T-helper 2 cell (primary cell): ENCODE measurements at regions not wholly inside any gene's neighbourhood (a gene's known extent, or its start where the extent isn't known, plus 50 kb on each side); places are given as distances from the start of the nearest gene placed in this dataset.

Experiments used
- DNase-seq, 5 experiments: peaks; one replicate each; pipeline versions ENCODE4 v3.0.0 to v3.0.0-alpha.2; 2012 to 2022

DNA sequence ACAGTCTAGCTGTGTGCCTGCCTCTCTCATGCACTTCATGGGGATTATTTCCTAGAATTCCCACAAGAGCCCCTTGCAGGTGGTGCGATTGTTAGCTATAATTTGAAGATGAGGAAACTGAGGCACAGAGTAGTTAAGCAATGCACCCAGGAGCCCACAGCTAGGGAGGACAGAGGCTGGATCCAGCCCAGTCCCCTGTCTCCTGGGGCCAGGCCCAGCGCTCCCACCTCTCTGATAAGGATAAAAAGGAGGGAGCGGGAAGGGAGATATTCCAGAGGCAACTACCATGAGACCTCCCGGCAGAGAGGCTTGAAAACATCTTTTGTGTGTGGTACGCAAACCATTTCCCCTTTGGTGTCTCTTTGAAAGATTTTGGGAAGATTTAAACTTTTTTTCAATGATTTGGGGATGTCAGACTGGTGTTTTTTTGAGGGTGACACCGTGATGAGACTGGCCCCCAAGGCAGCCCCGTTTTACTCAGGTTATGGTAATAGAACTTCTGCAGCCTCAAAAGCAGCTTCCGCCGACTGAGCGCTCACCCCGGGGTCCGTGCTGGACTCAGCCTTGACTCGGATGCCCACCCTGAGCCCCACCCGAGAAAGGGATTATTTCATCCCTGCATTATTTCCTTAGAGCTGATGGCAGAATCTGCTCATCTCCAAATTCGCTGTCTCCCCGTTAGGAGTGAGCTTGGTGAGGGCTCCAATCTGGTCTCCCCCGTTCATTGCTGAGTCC is 144.7 kb upstream of the IER5L start:
- no peak for DNase-seq

DNA sequence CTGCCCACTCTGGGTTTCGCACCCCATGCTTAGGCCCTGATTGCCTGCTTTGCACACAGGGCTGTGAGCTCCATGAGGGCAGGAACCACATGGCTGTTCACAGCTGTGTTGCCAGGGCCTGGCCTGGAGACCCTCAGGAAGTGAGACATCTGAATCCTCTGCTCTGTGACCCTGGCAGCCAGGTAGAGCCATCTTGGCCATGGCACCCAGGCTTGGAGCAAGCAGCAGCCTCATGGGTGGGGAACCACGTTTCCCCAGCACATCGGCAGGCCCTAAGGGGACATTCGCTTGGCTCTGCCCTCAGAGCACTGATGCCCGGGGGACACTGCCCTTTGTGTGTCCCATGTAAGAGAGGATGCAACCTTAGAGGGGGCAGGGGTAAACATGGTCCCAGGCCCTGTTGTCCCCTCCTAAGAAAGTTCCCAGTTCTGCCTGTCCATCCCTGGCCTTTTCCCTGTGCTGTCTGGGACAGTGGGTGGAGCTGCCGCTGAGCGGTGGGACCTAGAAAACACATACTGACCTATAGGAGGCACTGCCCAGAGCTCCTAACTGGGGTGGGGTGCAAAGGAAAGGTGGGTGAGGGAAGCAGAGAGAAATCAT is 144.1 kb upstream of the IER5L start:
- DNase-seq = no peak

GRCh38 chr9:129321286-129322021 is 143.4 kb upstream of the IER5L start:
- DNase-seq = no peak

DNA sequence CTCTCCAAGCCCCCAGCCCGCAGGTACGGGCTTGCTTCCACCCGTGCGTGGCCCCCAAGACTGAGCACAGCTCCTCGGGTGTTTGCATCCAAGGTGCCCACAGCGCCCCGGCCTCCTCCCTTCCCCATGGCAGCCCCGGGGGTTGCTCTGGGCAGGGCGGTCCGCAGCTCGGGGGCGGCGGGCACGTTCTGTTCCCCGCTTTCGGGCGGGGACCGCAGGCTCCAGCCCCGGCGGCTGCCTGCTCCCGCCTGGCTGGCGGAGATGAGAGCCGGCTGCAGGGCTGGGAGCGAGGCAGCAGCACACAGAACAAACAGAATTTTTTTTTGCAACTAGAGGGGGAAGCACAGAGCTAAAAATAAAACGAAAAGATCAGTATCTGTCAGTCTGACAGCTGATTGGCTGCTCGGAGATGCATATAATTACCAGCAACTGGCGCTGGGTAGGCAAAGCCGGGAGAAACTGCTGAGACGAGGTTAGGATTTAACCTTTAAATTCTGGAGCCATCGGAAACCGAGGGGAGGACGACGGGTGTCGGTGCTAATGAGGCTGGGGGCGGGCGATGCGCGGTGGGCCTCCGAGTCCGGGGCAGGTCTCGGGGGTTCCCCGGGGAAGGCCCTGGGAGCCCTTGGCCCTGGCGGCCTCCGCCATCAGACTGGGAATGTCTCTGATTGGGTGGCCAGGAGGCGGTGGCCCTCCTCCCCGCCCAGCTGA is 142.7 kb upstream of the IER5L start:
- DNase-seq = peak in 3 of 5 experiments; percentile 31 to 78 (median 38)

- DNase-seq = no peak
Measured at GRCh38 chr9:129319938-129320481, 141.9 kb upstream of the IER5L start.

DNA sequence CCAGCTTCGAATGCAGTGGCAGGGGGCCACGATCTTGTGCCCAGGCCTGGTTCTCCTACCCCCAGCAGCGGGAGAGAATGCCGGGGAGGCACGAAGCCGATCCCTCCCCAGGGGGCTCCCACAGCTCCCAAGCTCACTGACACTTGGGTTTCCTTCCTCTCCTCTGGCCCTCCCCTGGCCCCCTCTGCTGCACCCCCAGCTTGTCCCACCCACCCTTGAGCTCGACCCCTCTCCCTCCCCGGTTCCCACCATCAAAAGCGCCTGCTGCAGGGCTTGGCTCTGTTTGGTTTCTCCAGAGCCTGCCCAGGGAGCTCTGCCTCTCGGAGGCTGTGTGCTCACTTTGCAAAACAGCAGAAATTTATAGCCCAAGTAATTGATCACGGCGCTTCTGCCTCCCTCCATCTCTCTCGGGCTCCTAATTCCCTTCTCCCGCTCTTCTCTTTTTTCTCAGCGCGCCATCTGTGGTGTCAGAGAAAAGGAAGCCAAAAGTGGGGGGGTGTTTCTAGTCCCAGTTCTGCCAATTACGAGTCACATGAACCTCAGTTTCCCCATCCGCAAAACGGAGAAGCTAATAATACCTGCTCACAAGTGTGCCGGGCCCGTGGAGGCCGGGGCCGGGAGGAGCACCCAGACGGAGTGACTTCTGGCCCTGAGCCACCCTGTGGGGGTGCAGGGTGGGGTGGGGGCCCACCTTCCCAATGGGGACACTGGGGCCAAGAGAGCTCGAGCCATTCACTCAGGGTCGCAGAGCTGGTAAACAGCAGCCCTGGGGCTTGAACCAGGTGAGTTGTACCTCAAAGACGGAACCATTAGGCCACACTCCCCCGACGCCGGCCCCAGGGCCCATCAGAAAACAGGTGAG is 141.2 kb upstream of the IER5L start:
- no peak for DNase-seq

DNA sequence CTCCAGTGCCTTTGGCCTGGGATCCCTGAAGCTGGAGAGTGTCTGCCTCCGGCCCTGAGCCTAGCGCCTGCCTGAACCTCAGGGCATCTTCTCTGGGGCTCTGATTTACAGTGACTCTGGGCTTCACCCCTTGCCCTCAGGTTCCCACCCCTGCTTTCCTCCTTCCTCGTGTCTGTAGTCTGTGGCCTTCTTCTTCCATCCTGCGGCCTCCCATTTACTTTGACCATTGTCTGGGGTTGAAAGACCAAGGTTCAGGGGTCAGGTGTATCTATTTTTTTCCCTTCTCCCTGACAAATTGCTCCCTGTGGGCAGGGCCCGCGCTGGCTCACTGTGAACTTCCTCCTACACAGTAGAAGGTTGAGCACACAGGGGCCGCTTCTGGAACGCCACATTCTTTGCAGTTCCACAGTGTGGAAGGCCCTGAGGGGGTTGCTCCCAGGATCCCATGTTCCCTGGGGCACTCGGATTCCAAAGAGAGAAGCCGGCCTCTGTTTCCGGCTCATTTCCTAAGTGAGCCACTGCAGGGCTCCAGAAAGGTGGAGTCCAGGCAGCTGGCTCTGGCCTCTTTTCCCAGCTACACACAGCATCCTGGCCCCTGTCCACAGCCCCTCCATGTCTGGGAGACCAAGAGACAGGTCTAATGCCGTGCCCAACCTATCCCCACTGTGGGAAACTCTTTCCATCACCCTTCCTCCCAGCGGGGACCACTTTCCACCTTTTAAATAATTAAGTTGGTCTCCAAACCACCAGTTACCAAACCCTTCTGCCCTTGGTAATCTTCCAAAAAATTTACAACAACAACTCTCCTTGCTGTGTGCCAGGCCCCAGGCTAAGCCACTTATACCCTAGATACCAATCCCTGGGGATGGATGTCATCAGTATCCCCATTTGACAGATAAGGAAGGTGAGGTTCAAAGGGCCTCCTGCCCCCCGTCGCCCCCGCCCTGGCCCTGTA is 140.3 kb upstream of the IER5L start:
- DNase-seq = no peak

DNA sequence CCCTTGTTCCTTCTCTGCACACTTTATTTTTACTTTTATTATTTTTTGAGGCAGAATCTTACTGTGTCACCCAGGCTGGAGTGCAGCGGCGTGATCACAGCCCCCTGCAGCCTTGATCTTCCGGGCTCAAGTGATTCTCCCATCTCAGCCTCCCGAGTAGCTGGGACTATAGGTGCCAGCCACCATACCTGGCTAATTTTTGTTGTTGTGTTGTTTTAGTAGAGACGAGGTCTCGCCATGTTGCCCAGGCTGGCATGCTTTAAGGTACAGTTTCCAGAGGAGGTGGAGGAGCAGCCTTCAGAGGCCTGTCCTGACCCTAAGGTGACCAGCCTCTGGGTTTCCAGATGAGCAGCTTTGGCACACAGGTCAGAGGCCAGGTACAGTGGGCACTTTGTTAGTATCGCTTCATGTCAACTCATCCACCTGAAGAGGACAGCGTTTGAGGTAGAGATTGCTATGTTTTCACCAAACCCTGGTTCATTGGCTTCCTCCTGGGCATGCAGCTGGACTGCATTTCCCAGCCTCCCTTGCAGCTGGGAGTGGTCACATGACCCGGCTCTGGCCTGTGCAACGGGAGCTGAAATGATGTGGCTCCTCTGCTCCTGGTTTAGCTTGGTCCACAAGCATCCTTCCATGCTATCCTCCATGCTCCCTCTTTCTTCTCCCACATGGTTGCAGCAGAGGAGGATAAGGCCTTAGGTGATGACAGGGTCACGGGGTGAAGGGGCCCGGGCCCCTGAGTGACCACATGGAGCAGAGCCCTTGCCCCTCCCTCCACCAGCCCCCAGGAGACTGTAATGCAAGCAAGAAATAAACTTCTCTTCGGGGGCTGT is 139.3 kb upstream of the IER5L start:
- peak in 1 of 5 experiments; percentile 27 for DNase-seq

GRCh38 chr9:129316281-129317030 is 138.4 kb upstream of the IER5L start:
- DNase-seq = no peak

DNA sequence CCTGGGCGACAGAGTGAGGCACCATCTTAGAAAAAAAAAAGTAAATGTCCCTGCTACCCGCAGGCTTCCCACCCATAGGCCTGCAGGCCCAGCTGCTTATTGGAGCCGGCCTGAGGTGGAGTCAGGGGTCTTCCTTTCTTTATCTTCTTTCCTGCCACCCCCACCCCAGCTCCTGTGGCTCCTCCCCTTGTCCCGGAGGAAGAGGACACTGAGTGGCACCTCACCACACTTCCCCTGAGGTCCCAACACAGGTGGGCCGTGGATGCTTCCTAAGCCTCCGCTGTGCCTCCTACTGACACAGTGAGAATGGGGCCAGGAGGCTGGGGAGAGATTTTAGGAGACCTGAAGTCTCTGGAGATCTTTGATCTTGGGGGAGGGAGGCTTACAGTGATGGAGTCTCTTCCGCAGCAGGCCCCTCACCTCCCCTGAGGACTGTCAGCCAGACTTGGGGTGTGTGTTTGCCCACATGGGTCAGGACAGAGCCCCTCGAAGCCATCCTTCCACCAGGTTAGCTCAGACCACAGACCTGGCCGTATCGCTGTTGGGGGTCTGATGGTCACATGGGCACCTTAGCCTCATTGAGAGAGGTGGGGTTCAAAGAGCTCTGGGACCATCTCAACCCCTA is 135.4 kb upstream of the IER5L start:
- no peak for DNase-seq

GRCh38 chr9:129312251-129313122 is 134.4 kb upstream of the IER5L start:
- DNase-seq = no peak

DNA sequence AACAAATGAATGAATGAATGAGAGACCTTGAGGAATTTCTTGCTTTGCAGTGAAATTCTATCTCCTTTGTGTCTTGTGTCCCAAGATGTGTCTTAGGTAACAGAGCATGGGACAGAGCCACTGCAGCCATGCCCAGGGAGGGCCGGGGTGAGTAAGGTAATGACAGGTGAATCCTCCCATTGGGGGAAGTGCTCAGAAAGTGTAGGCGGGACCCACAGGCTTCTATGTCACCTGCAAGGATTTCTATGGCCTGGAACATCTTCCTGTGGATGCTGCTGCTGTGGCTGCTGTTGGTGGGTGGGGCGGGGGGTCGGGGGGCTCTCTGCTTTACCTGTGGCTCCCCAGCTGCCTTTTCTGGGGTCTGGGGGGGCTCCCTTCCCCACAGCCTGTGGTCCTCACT is 133.6 kb upstream of the IER5L start:
- no peak for DNase-seq

DNA sequence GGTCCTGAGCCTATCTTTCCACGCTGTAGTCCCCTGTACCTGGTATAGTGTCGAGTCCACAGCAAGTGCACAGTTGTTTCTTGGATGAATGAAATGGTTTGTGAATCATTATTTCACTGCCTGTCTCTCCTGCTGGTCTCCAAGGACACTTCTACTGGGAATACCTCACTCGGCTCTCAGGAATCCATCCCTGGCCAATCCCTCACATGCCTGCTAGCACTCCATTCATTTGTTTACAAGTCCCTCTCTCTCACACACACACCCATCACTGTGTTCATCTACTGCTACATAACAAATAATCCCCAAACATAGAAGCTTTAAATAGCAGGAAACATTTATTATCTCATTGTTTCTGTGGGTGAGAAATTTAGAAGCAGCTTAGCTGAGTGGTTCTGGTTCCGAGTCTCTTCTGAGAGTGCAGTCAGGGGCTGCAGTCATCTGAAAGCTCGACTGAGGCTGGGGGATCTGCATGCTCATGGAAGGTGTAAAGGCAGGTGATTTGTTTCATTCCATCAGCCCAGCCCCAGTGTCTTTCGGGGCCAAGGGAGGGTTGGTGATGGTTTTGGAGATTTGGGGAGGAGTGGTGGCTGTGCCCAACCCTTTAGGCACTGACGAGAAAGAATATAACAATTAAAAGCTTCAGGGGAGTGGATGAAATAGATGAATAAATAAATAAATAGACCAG is 132.7 kb upstream of the IER5L start:
- DNase-seq = no peak

DNA sequence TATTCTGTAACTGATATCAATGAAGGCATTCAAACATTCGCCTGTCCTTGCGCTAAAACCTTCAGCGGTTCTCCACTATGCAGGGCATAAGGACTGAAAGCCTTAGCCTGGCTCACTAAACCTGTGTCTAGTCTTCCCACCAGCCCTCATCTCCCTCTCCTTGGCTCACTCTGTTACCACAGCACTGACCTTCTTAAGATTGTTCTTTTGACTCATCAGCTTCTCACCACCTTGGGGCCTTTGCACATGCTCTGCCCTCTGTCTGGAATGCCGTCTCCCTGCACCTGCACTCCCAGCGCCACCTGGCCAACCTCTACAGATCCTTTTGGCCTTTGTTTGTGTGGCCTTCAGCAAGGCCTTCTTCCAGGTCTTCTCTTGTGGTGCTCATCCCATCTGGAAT is 131.8 kb upstream of the IER5L start:
- no peak for DNase-seq

GRCh38 chr9:129309041-129309430 is 131.0 kb upstream of the IER5L start:
- DNase-seq = no peak

GRCh38 chr9:129307227-129307970 is 129.3 kb upstream of the IER5L start:
- no peak for DNase-seq
